Muscle layer of duodenum (tissue), 2 donors: ENCODE measurements at regions not wholly inside any gene's neighbourhood (a gene's known extent, or its start where the extent isn't known, plus 50 kb on each side); places are given as distances from the start of the nearest gene placed in this dataset.

Experiments used
- H3K27ac ChIP-seq: one replicate; pipeline ENCODE4 v1.7.0; 2013; ENCODE audit warnings: mild to moderate bottlenecking, low read length
- H3K27me3 ChIP-seq: one replicate; pipeline ENCODE4 v1.7.0; 2013; ENCODE audit warnings: low read depth, mild to moderate bottlenecking, control low read depth, low read length
- H3K36me3 ChIP-seq, 2 donors: one replicate each; pipeline ENCODE4 v1.7.0; 2013; ENCODE audit warnings: low read length in 2 of 2, control low read depth in 1 of 2, mild to moderate bottlenecking in 1 of 2; ENCODE audit not compliant: insufficient read depth in 2 of 2, control insufficient read depth in 1 of 2
- H3K4me1 ChIP-seq, 2 donors: one replicate each; pipeline ENCODE4 v1.7.0; 2013; ENCODE audit warnings: low read length in 2 of 2, mild to moderate bottlenecking in 2 of 2, control low read depth in 1 of 2, moderate library complexity in 1 of 2; ENCODE audit not compliant: insufficient read depth in 2 of 2, control insufficient read depth in 1 of 2
- H3K4me3 ChIP-seq, 2 donors: one replicate each; pipeline ENCODE4 v1.7.0; 2013; ENCODE audit warnings: low read length in 2 of 2, low read depth in 1 of 2, mild to moderate bottlenecking in 1 of 2
- H3K9me3 ChIP-seq, 2 donors: one replicate each; pipeline ENCODE4 v1.7.0; 2013; ENCODE audit warnings: low read length in 2 of 2, control low read depth in 1 of 2, mild to moderate bottlenecking in 1 of 2; ENCODE audit not compliant: control insufficient read depth in 1 of 2
- donor health status: healthy.

GRCh38 chr2:224190234-224190935 lies 151.3 kb upstream of the SERPINE2 start:
- Histone ChIP-seq H3K4me1 (no peaks in the 10 kb centered on the region), H3K4me3 (no peak overlapping the region), H3K36me3 (no peaks in the 10 kb centered on the region), H3K27ac (no peak overlapping the region), H3K9me3 (no peaks in the 10 kb centered on the region), H3K27me3 (no peaks in the 10 kb centered on the region)

- Histone ChIP-seq H3K4me3 (no peak overlapping the region), H3K9me3 (no peaks in the 10 kb centered on the region)
These were observed 148.1 kb upstream of the SERPINE2 start for GRCh38 chr2:224187220-224187619.

GRCh38 chr2:224185023-224185601 lies 146.0 kb upstream of the SERPINE2 start:
- no peaks in the 10 kb centered on the region for H3K36me3 ChIP-seq
- no peak overlapping the region for H3K27ac ChIP-seq
- no peak overlapping the region for H3K4me3 ChIP-seq
- no peaks in the 10 kb centered on the region for H3K27me3 ChIP-seq
- H3K9me3 ChIP-seq: no peaks in the 10 kb centered on the region
- H3K4me1 ChIP-seq: no peaks in the 10 kb centered on the region

More at GRCh38 chr2:224187220-224187619, 148.1 kb upstream of the SERPINE2 start:
- Histone ChIP-seq H3K36me3 (no peaks in the 10 kb centered on the region), H3K4me1 (no peaks in the 10 kb centered on the region), H3K27me3 (no peaks in the 10 kb centered on the region), H3K27ac (no peak overlapping the region)

GRCh38 chr2:224183086-224183485 lies 144.0 kb upstream of the SERPINE2 start:
- Histone ChIP-seq H3K36me3 (no peaks in the 10 kb centered on the region), H3K4me1 (no peaks in the 10 kb centered on the region), H3K9me3 (no peaks in the 10 kb centered on the region), H3K27ac (no peak overlapping the region), H3K27me3 (no peaks in the 10 kb centered on the region), H3K4me3 (no peak overlapping the region)

- no peaks in the 10 kb centered on the region for H3K4me1 ChIP-seq
- H3K9me3 ChIP-seq: no peaks in the 10 kb centered on the region
- H3K27me3 ChIP-seq: no peaks in the 10 kb centered on the region
- H3K27ac ChIP-seq: no peak overlapping the region
- no peaks in the 10 kb centered on the region for H3K36me3 ChIP-seq
- no peak overlapping the region for H3K4me3 ChIP-seq
These were observed 143.4 kb upstream of the SERPINE2 start for GRCh38 chr2:224182498-224182897.

- Histone ChIP-seq H3K27me3 (no peaks in the 10 kb centered on the region), H3K9me3 (no peaks in the 10 kb centered on the region), H3K4me1 (no peaks in the 10 kb centered on the region), H3K36me3 (no peaks in the 10 kb centered on the region), H3K27ac (no peak overlapping the region), H3K4me3 (no peak overlapping the region)
These were observed 142.6 kb upstream of the SERPINE2 start for GRCh38 chr2:224181534-224182155.

- Histone ChIP-seq H3K27me3 (no peaks in the 10 kb centered on the region), H3K36me3 (no peaks in the 10 kb centered on the region), H3K9me3 (no peaks in the 10 kb centered on the region), H3K27ac (no peak overlapping the region), H3K4me3 (no peak overlapping the region), H3K4me1 (no peaks in the 10 kb centered on the region)
These were observed 141.7 kb upstream of the SERPINE2 start for GRCh38 chr2:224180810-224181209.

GRCh38 chr2:224178056-224178455 lies 139.0 kb upstream of the SERPINE2 start:
- H3K9me3 ChIP-seq: no peaks in the 10 kb centered on the region
- H3K27ac ChIP-seq: no peak overlapping the region
- H3K36me3 ChIP-seq: no peaks in the 10 kb centered on the region
- H3K4me1 ChIP-seq: no peaks in the 10 kb centered on the region
- H3K4me3 ChIP-seq: no peak overlapping the region
- no peaks in the 10 kb centered on the region for H3K27me3 ChIP-seq

GRCh38 chr2:224175538-224175937 lies 136.5 kb upstream of the SERPINE2 start:
- H3K9me3 ChIP-seq: no peaks in the 10 kb centered on the region
- no peaks in the 10 kb centered on the region for H3K4me1 ChIP-seq
- no peaks in the 10 kb centered on the region for H3K36me3 ChIP-seq
- no peak overlapping the region for H3K27ac ChIP-seq
- no peaks in the 10 kb centered on the region for H3K27me3 ChIP-seq
- H3K4me3 ChIP-seq: no peak overlapping the region

- H3K9me3 ChIP-seq: no peaks in the 10 kb centered on the region
- H3K36me3 ChIP-seq: no peaks in the 10 kb centered on the region
- no peak overlapping the region for H3K27ac ChIP-seq
- no peaks in the 10 kb centered on the region for H3K4me1 ChIP-seq
- no peak overlapping the region for H3K4me3 ChIP-seq
- no peaks in the 10 kb centered on the region for H3K27me3 ChIP-seq
These were observed 135.9 kb upstream of the SERPINE2 start for GRCh38 chr2:224174990-224175389.

GRCh38 chr2:224174521-224174920 lies 135.4 kb upstream of the SERPINE2 start:
- Histone ChIP-seq H3K36me3 (no peaks in the 10 kb centered on the region), H3K27ac (no peak overlapping the region), H3K27me3 (no peaks in the 10 kb centered on the region), H3K4me1 (no peaks in the 10 kb centered on the region), H3K4me3 (no peak overlapping the region), H3K9me3 (no peaks in the 10 kb centered on the region)
